Islet precursor cell (in vitro differentiated cells): ENCODE measurements at regions not wholly inside any gene's neighbourhood (a gene's known extent, or its start where the extent isn't known, plus 50 kb on each side); places are given as distances from the start of the nearest gene placed in this dataset.
"Not testable (repeated sequence)": the region's sequence is repeated elsewhere in the genome, so short reads cannot be mapped to it uniquely, and the experiment has no call there.

Source experiments
- DNase-seq: peaks from one replicate; pipeline ENCODE4 v3.0.0-alpha.2; 2018

DNA sequence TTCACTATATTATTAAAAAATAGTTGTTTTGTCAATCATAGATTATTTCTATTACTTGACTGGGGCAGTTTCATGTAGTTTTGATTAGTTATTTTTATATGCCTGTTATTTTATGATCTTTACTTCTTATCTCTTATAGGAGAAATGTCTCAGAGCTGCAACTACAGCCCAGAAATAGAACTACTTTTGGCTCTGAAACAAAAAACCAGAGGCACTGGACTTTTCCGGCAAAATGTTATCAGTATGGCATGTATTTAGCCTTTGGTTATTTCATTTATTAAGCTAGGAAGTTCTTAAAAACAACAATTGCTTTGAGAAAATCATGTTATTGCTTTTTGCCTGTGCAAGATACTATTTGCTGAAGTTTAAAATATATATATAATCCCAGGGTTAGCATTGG, 566.5 kb downstream of the ANKRD50 start:
- DNase-seq = no peak

DNA sequence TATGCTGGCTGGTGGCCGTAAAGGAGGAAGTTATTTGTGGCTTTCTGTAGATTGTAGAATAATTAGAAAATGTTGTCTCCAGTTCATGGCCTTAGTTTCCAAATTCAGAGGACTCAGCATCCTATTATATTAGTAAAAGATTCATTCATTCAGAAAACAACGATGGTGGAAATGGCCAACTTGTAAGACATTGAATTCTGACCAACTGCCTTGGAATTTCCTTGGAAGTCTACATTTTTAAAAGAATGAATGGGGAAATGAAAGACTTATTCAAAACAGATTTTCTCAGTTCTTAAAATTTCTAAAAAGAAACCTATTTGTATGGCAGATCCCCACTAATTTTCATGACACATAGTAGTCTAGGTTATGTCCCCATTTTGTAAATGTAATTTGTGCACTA, 561.5 kb downstream of the ANKRD50 start:
- DNase-seq = no peak

DNA sequence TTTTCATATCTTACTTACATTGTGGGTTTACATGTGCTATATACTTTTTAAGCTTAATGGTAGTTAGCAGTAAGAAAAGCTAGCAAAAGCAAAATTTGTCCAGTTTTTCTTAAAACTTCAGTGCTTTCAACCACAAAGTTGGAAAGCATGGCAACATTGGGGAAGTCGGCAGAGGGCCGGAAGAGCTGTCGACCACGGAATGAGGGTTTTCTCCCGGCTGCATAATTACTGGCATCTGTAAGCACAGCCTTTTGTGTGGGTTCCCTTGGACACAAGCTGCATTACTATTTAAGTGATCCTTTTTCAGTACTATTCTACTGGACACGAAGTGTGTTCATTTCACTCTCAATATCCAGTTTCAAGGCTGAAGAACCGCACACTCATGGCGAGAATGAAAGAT, 560.4 kb downstream of the ANKRD50 start:
- DNase-seq = no peak

- DNase-seq = no peak
These were observed 557.3 kb downstream of the ANKRD50 start for GRCh38 chr4:124155239-124155638.

GRCh38 chr4:124157396-124158083, 555.0 kb downstream of the ANKRD50 start:
- no peak for DNase-seq

GRCh38 chr4:124163401-124163800, 549.1 kb downstream of the ANKRD50 start:
- DNase-seq = no peak

DNA sequence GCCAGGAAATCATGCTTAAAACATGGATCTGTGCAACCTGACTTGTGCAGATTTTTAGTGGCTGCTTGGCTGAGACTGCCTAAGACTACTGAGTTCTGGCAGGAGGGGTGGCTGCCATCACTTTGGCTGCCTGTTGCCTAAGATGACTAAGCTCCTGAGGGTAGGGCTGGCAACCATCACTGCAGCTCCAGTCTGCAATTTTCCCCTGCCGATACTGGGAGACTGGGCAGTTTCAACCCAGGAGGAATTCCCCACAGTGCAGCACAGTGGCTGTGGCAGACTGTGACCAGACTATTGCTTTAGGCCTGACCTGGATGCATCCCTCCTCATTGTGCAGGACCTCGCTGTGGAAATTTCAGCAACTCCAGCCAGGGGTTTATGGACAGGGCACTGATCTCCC, 544.9 kb downstream of the ANKRD50 start:
- peak; percentile 61 for DNase-seq

- not testable (repeated sequence) for DNase-seq
These were observed 543.0 kb downstream of the ANKRD50 start for GRCh38 chr4:124169524-124169923.

DNA sequence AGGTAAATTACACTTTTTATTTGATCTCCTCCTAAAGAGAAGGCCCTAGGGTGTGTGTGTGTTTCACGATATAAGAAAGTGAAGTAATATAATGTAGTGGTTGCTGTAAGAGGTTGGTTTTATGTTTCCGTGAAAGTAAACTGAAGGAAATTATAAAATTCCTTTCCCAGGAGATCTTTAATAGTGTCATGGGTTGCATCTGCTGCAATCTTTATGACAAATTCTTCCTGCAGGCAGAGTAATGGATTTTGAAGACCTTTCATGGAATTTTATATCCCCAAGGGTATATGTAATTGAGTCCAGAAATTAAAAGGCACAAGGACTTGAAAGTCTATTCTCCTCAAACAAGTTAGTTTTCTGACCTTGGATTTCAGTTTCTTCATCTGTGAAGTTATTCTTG, 538.6 kb downstream of the ANKRD50 start:
- DNase-seq = no peak

DNA sequence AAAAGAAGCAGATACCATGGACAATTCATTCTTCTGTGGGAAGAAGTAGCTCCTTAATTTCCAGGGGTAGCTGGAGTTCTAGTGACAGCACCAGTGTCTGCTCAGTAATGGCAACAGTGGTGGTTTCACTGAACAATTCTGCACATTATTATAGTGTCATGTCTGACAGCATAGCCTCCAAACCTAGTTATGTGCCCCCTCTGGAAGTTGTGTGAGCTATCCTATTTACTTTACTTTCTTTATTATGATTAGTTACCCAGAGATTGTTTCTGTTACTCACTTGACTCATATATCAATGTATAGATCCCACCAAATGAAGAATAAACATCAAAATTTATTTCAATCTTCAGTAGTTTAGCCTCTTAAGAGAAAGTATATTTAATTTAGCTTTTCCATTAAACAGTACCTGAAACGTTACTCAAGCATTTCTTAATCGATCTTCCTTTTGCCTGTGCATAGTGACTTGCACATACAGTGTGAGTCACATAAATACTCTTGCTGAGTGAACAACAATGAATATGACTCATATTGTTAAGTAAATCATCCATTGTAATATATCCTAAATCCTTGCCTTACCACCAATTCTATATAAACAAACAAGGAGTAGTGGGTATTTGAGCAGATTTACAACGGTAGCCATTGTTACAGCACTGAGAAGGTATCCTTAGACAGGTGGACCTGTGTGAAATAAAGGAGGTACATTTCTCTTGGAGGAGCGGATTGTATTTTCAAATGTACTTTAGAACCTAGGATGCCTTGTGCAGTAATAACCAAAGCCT, 534.7 kb downstream of the ANKRD50 start:
- no peak for DNase-seq

- DNase-seq = no peak
These were observed 534.0 kb downstream of the ANKRD50 start for GRCh38 chr4:124178449-124179021.

- DNase-seq = no peak
These were observed 532.9 kb downstream of the ANKRD50 start for GRCh38 chr4:124179506-124180186.

DNA sequence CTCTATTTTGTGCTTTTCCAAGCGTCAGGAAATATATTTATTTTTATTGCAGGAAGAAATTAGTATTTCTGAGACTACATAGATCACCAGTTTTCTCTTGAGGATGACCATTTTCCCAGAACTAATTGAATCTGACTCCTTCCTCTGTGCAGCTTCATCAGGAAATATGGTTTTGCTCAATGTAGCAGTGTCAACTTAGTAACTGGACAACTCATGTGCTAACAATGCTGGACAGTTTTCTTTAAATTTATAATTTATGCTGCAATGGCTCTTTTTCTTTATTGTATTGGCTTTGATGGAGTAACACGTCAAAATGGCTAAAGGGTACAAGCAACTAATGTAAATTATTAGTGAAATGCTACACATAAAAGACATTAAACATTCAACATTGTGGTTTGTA, 531.5 kb downstream of the ANKRD50 start:
- no peak for DNase-seq

DNA sequence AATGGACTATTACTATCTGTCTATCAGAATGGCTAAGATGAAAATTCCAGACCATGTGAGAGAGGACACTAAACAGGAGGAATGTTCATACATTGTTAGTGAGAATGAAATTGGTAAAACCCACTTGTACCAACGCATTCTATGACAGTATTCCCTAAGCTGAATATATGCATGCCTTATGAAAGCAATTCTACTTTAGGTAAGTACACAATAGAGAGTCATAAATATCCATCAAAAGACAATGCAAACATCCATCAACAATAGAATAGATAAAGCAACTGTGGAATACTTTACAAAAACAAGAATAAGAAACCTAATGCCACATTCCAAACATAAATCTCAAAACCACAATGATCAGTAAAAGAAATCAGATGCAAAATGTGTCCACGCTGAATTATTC, 529.3 kb downstream of the ANKRD50 start:
- DNase-seq = no peak

DNA sequence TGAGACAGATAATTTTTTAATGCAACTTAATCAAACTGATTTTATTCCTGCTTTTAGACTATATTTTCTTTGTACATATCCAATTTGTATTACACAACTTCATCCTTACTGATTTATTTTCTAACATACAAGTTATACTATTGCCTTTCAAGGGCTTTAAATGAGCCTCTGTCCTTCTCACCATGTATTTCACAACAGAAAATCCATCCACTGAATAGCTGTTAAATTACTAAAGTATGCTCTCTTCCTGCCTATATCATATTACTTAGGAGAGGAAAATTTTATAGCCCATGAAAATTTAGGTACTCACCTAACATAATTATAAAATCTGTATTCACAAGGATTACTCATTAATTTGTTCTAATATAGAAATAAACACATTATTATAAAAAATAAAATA, 528.6 kb downstream of the ANKRD50 start:
- no peak for DNase-seq

DNA sequence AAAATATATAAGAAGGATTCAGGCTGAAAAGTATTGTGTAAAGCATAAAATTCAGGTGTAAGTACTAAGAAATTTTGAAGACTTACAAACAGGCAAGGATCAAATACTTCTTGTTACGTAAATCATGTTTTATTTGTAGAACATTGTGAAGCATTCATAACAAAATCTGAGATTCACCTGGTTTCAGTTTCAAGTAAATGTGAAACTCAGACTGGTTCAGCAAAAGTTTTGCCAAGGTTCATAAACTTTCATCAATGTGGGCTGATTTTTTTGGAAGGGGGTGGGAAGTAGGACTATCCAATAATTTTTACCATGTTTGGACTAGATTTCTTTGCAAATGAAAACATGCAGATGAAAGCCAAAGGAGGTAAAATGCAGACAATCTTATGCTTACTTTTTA, 527.7 kb downstream of the ANKRD50 start:
- DNase-seq = no peak

GRCh38 chr4:124188595-124188994, 523.9 kb downstream of the ANKRD50 start:
- DNase-seq = no peak

DNA sequence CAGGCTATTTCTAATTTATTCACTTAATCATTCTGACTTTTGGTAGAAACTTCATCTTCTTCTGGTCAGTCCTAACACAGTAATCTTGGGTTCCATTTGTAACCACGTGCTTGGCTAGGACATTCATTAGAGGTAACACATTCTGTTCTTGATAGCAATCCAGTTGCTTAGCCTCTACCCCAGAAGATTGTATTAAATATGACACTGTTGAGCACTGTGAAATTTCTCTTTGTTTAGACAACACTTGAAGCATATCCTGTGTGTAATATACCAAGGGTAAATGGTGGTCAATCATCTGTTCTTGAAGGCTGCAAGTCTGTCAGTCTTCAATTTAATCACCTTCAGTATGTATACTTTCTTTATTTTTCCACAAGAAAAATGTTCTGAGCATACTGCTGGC, 523.0 kb downstream of the ANKRD50 start:
- no peak for DNase-seq

GRCh38 chr4:124191329-124191728, 521.2 kb downstream of the ANKRD50 start:
- DNase-seq = no peak

- DNase-seq = no peak
These were observed 520.0 kb downstream of the ANKRD50 start for GRCh38 chr4:124192544-124192943.

- DNase-seq = no peak
These were observed 513.3 kb downstream of the ANKRD50 start for GRCh38 chr4:124199185-124199584.

- no peak for DNase-seq
These were observed 512.8 kb downstream of the ANKRD50 start for GRCh38 chr4:124199755-124200154.

DNA sequence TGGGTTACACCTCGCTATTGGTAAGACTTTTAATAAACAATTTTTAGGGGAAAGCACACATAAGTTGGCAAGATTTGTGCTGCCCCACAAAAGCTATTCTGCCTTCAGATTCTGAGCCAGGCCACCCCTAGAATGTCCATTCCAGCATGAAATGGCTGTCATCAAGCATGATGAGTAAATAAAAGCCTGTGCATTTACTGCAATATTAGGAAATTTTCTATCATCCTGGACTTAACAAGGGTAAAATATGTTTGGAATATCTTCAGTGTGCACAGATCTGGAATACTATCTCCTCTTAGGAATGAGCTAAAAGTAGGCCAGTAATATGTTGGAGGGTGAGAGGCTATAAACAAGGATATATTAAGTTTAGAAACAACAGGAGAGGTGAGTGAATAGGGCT, 510.9 kb downstream of the ANKRD50 start:
- no peak for DNase-seq

DNA sequence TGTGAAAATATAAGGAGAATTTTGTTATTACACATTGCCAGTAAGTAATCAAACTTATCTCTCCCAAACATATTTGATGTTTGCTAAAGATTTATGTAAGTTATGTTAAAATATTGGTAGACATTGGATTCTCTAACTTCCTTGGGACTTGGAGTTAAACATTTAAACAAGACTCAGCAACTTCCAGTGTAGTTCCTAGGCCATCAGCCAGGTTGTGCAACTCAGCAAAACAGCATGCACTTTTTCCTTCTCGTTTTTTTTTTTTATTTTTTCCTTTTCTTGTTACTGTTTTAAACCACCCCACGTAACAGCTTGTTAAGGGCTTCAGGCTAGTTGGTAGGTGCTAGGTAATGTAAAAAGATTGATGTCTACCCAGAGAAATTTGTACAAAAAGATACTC, 510.4 kb downstream of the ANKRD50 start:
- no peak for DNase-seq
